ENCODE measurements at regions not wholly inside any gene's neighbourhood (a gene's known extent, or its start where the extent isn't known, plus 50 kb on each side); places are given as distances from the start of the nearest gene placed in this dataset.

DNA sequence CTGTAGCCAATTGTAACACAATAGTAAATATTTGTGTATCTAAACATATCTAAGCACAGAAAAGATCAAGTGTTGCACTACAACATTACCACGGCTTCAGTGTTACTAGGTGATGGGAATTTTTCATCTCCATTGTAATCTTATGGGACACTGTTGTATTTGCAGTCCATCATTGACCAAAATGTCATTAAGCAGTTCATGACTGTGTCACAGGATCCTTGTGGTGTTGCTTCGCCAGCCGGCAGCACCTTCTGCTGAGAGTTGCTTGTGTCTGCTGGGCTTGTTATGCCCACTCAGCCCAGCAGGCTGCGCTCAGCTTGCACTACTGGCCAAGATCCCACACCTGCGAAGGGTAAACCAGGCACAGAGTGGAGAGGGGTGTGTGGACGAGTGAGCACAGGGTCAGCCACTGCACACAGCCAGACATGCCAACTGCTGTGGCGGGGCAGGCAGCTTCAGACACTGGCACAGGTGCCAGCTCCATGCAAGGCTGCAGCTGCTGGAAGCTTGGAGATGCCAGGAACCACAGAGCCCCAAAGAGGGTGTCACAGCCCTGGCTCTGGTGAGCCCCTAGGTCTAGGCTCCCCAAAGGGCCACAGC, 273.7 kb downstream of the CETN3 start:
- TF ChIP-seq POLR2A (IDR thresholded peaks at IDR 0.05) = no peak
- TF ChIP-seq, protein P1, sequence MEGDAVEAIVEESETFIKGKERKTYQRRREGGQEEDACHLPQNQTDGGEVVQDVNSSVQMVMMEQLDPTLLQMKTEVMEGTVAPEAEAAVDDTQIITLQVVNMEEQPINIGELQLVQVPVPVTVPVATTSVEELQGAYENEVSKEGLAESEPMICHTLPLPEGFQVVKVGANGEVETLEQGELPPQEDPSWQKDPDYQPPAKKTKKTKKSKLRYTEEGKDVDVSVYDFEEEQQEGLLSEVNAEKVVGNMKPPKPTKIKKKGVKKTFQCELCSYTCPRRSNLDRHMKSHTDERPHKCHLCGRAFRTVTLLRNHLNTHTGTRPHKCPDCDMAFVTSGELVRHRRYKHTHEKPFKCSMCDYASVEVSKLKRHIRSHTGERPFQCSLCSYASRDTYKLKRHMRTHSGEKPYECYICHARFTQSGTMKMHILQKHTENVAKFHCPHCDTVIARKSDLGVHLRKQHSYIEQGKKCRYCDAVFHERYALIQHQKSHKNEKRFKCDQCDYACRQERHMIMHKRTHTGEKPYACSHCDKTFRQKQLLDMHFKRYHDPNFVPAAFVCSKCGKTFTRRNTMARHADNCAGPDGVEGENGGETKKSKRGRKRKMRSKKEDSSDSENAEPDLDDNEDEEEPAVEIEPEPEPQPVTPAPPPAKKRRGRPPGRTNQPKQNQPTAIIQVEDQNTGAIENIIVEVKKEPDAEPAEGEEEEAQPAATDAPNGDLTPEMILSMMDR (IDR thresholded peaks at IDR 0.05) = no peak
- no peak for TF ChIP-seq POLR2AphosphoS5 (IDR thresholded peaks at IDR 0.05)
- no peak for TF ChIP-seq EP300 (IDR thresholded peaks at IDR 0.05)
